ENCODE measurements at regions not wholly inside any gene's neighbourhood (a gene's known extent, or its start where the extent isn't known, plus 50 kb on each side); places are given as distances from the start of the nearest gene placed in this dataset.

GRCh38 chr12:94048757-94049156 is 99.6 kb upstream of the PLXNC1 start:
- H3K4me3 ChIP-seq = no peak overlapping the region
- no peak overlapping the region for H3K27ac ChIP-seq
- no peaks in the 10 kb centered on the region for H3K27me3 ChIP-seq
- no peak for DNase-seq
- TF ChIP-seq, protein P1, sequence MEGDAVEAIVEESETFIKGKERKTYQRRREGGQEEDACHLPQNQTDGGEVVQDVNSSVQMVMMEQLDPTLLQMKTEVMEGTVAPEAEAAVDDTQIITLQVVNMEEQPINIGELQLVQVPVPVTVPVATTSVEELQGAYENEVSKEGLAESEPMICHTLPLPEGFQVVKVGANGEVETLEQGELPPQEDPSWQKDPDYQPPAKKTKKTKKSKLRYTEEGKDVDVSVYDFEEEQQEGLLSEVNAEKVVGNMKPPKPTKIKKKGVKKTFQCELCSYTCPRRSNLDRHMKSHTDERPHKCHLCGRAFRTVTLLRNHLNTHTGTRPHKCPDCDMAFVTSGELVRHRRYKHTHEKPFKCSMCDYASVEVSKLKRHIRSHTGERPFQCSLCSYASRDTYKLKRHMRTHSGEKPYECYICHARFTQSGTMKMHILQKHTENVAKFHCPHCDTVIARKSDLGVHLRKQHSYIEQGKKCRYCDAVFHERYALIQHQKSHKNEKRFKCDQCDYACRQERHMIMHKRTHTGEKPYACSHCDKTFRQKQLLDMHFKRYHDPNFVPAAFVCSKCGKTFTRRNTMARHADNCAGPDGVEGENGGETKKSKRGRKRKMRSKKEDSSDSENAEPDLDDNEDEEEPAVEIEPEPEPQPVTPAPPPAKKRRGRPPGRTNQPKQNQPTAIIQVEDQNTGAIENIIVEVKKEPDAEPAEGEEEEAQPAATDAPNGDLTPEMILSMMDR (IDR thresholded peaks at IDR 0.05) = no peak
- H3K9me3 ChIP-seq = no peaks in the 10 kb centered on the region
- H3K4me1 ChIP-seq = peaks cover 0 to 21% (median 8%) of the 10 kb centered on the region in 4 donors
- H3K36me3 ChIP-seq = no peaks in the 10 kb centered on the region
- intact Hi-C loops (cut with DNase I; ENCODE audit: low total_unique reads) = no loop called here

GRCh38 chr12:94049718-94050117 is 98.7 kb upstream of the PLXNC1 start:
- Histone ChIP-seq H3K4me1 (peaks cover 0 to 21% (median 8%) of the 10 kb centered on the region in 4 donors), H3K36me3 (no peaks in the 10 kb centered on the region), H3K27me3 (no peaks in the 10 kb centered on the region), H3K9me3 (no peaks in the 10 kb centered on the region), H3K27ac (no peak overlapping the region), H3K4me3 (no peak overlapping the region)
- DNase-seq = no peak
- TF ChIP-seq, protein P1 (IDR thresholded peaks at IDR 0.05) = no peak
- intact Hi-C loops (cut with DNase I; ENCODE audit: low total_unique reads) = no loop called here

DNA sequence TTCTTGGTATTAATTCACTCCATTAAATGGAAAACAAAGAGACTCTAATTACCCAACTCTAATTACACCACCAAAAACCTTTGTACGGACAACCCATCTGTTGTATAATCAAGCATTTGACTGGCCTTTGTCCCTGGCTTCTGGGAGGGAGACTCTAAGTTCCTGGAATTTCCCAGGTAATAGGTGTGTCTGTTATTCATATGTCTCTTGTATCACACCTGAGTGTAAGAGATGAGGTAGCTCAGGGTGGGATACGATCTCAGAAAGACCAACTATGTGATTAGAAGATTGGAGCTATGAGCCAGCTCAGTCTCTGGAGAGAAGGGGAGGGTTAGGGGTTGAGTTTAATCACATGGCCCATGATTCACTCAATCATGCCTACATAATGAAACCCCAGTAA is 94.7 kb upstream of the PLXNC1 start:
- no peaks in the 10 kb centered on the region for H3K36me3 ChIP-seq
- no peak overlapping the region for H3K4me3 ChIP-seq
- no peaks in the 10 kb centered on the region for H3K9me3 ChIP-seq
- H3K27me3 ChIP-seq = no peaks in the 10 kb centered on the region
- TF ChIP-seq, protein P1 (IDR thresholded peaks at IDR 0.05) = no peak
- no peak overlapping the region for H3K27ac ChIP-seq
- DNase-seq = no peak
- intact Hi-C loops (cut with DNase I; ENCODE audit: low total_unique reads) = no loop called here
- H3K4me1 ChIP-seq = peaks cover 0 to 19% (median 12%) of the 10 kb centered on the region in 4 donors

GRCh38 chr12:94055528-94055927 is 92.8 kb upstream of the PLXNC1 start:
- intact Hi-C loops (cut with DNase I; ENCODE audit: low total_unique reads) = no loop called here
- no peak overlapping the region for H3K27ac ChIP-seq
- no peaks in the 10 kb centered on the region for H3K36me3 ChIP-seq
- no peaks in the 10 kb centered on the region for H3K27me3 ChIP-seq
- TF ChIP-seq, protein P1 (IDR thresholded peaks at IDR 0.05) = no peak
- DNase-seq = no peak
- no peaks in the 10 kb centered on the region for H3K9me3 ChIP-seq
- H3K4me3 ChIP-seq = no peak overlapping the region
- peaks cover 0 to 19% (median 12%) of the 10 kb centered on the region in 4 donors for H3K4me1 ChIP-seq

DNA sequence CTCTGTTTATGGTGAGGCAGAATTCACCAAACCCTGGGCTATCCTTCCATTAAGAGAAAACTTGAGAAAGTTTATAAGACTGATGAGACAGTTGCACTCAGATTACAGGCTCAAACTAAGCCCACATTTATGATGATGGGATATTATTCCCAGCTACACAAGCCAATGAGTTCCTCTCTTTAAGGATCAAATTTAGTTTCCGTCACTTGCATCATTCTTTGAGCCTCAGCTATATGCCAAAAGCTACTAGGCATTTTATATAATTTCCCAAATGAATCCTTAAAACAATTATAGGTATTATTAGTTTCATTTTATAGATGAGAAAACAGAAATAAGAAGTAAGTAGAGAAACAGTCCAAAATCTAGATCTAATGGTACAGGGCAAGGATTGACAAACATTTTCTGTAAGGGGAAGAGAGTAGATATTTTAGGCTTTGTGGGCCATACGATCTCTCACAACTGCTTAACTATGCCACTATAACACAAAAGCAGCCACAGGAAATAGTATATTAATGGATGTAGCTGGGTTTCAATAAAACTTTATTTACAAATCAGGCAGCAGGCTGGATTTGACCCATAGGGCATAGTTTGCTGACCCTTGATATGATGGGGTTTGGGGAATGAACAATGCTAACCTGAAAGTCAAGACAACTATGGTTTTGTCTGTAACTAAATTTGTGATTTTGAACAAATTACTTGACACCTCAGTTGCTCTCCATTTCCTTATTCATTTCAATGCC is 91.8 kb upstream of the PLXNC1 start:
- no peaks in the 10 kb centered on the region for H3K9me3 ChIP-seq
- peaks cover 0 to 19% (median 12%) of the 10 kb centered on the region in 4 donors for H3K4me1 ChIP-seq
- no peak overlapping the region for H3K27ac ChIP-seq
- H3K36me3 ChIP-seq = no peaks in the 10 kb centered on the region
- intact Hi-C loops (cut with DNase I; ENCODE audit: low total_unique reads) = no loop called here
- no peaks in the 10 kb centered on the region for H3K27me3 ChIP-seq
- TF ChIP-seq, protein P1 (IDR thresholded peaks at IDR 0.05) = no peak
- no peak overlapping the region for H3K4me3 ChIP-seq
- DNase-seq = no peak
